ENCODE measurements at regions not wholly inside any gene's neighbourhood (a gene's known extent, or its start where the extent isn't known, plus 50 kb on each side); places are given as distances from the start of the nearest gene placed in this dataset.

DNA sequence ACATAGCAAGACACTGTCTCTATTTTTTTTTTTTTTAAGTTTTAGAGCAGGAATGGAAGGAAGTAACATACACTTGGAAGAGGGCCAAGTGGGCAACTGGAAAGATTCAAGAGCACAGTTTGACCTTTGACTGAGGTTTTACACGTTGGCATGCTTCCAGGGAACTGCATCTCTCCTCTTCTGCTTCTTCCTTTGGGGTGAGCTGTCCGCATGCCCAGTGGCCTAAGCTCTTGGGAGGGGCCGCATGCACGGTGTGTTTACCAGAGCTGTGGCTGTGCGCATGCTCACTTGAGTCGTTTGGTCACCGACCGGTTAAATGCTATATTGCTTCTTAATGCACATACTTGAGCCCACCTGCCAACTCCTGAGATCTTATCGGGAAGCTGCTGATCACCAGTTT is 727.7 kb downstream of the UQCRFS1 start:
- POLR2A ChIA-PET = no interaction called here
- ATAC-seq (no peak), FAIRE-seq (no peak), DNase-seq (ENCODE audit: low read depth in 1 of 2, low spot score in 1 of 2) (no peak)
- Histone ChIP-seq H3K4me1 (no peaks in the 10 kb centered on the region), H3K9me3 (0 out of 3 replicates have a peak, but pooled peaks cover 3% of the 10 kb centered on the region), H3K4me2 (no peak overlapping the region), H3K27ac (no peak overlapping the region), H3K4me3 (no peak overlapping the region)
- CTCF ChIA-PET = interaction anchor here (0.5 to 0.6 kb wide), 2 partner anchors 323 to 1612 kb away, joined by 3 to 4 read pairs; no protein-coding TSS in a partner anchor
- WGBS (ENCODE audit: missing lambda C conversion rate) = 68% methylated on average over 9 of the region's 9 CpGs
- TF ChIP-seq ESRRA (IDR thresholded peaks at IDR 0.05; ENCODE audit: borderline replicate concordance, low read length) (no peak), SREBF2 (IDR thresholded peaks at IDR 0.05) (no peak), POLR2AphosphoS2 (conservative IDR thresholded peaks at IDR 0.05; ENCODE audit: low read length) (no peak), EHF (CRISPR knock-in tag; IDR thresholded peaks at IDR 0.05) (no peak), ZSCAN20 (CRISPR knock-in tag; IDR thresholded peaks at IDR 0.05) (no peak), EP300 (IDR thresholded peaks at IDR 0.05) (no peak), ZFP36 (IDR thresholded peaks at IDR 0.05; ENCODE audit: borderline replicate concordance, partially characterized antibody) (no peak), BHLHE40 (IDR thresholded peaks at IDR 0.05; ENCODE audit: low read depth, low read length) (no peak), SMC3 (IDR thresholded peaks at IDR 0.05) (no peak), EHMT2 (IDR thresholded peaks at IDR 0.05; ENCODE audit: low read depth) (no peak), RFX5 (IDR thresholded peaks at IDR 0.05) (no peak), HOXB13 (CRISPR knock-in tag; IDR thresholded peaks at IDR 0.05; ENCODE audit: low read depth) (no peak)
- TF ChIP-seq, protein P1, sequence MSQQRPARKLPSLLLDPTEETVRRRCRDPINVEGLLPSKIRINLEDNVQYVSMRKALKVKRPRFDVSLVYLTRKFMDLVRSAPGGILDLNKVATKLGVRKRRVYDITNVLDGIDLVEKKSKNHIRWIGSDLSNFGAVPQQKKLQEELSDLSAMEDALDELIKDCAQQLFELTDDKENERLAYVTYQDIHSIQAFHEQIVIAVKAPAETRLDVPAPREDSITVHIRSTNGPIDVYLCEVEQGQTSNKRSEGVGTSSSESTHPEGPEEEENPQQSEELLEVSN (IDR thresholded peaks at IDR 0.05; ENCODE audit: borderline replicate concordance, low read depth) = no peak
- TF ChIP-seq, protein P2, sequence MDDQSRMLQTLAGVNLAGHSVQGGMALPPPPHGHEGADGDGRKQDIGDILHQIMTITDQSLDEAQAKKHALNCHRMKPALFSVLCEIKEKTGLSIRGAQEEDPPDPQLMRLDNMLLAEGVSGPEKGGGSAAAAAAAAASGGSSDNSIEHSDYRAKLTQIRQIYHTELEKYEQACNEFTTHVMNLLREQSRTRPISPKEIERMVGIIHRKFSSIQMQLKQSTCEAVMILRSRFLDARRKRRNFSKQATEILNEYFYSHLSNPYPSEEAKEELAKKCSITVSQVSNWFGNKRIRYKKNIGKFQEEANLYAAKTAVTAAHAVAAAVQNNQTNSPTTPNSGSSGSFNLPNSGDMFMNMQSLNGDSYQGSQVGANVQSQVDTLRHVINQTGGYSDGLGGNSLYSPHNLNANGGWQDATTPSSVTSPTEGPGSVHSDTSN (IDR thresholded peaks at IDR 0.05) = no peak
- TF ChIP-seq, protein P3, sequence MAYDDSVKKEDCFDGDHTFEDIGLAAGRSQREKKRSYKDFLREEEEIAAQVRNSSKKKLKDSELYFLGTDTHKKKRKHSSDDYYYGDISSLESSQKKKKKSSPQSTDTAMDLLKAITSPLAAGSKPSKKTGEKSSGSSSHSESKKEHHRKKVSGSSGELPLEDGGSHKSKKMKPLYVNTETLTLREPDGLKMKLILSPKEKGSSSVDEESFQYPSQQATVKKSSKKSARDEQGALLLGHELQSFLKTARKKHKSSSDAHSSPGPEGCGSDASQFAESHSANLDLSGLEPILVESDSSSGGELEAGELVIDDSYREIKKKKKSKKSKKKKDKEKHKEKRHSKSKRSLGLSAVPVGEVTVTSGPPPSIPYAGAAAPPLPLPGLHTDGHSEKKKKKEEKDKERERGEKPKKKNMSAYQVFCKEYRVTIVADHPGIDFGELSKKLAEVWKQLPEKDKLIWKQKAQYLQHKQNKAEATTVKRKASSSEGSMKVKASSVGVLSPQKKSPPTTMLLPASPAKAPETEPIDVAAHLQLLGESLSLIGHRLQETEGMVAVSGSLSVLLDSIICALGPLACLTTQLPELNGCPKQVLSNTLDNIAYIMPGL (CRISPR knock-in tag; IDR thresholded peaks at IDR 0.05; ENCODE audit: borderline replicate concordance) = no peak
- TF ChIP-seq, protein P4, sequence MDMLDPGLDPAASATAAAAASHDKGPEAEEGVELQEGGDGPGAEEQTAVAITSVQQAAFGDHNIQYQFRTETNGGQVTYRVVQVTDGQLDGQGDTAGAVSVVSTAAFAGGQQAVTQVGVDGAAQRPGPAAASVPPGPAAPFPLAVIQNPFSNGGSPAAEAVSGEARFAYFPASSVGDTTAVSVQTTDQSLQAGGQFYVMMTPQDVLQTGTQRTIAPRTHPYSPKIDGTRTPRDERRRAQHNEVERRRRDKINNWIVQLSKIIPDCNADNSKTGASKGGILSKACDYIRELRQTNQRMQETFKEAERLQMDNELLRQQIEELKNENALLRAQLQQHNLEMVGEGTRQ (IDR thresholded peaks at IDR 0.05) = no peak
- TF ChIP-seq, protein P5, sequence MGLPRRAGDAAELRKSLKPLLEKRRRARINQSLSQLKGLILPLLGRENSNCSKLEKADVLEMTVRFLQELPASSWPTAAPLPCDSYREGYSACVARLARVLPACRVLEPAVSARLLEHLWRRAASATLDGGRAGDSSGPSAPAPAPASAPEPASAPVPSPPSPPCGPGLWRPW (IDR thresholded peaks at IDR 0.05) = no peak

DNA sequence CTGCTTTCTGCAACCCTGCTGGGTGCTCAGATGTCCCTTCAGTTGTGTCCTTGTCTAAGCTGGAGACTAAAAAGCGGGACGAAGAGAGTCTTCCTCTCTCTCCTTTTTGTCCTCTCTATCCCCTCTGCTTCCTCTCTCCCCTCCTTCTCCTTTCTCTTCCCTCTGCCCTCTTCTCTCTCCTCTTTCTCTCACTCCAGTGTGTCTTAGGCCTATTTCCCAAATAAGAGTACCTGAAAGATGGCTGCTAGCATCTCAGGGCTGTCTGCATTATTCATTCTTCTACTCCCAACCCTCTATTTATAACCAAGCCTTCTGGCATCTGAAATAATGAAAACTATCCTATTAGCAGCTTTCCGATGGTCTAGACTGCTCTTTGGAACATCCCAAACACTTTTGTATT is 729.8 kb downstream of the UQCRFS1 start:
- Histone ChIP-seq H3K4me2 (no peak overlapping the region), H3K27ac (no peak overlapping the region), H3K9me3 (0 out of 3 replicates have a peak, but pooled peaks cover 2% of the 10 kb centered on the region), H3K4me1 (no peaks in the 10 kb centered on the region), H3K4me3 (no peak overlapping the region)
- TF ChIP-seq TFCP2L1 (CRISPR knock-in tag; IDR thresholded peaks at IDR 0.05) = no peak
- TF ChIP-seq ZC3H11A (IDR thresholded peaks at IDR 0.05) = no peak
- TF ChIP-seq JUNB (IDR thresholded peaks at IDR 0.05) = no peak
- TF ChIP-seq RARB (CRISPR knock-in tag; IDR thresholded peaks at IDR 0.05) = no peak
- TF ChIP-seq EHF (CRISPR knock-in tag; IDR thresholded peaks at IDR 0.05) = no peak
- TF ChIP-seq, protein P1 (IDR thresholded peaks at IDR 0.05; ENCODE audit: borderline replicate concordance, low read depth) = no peak
- no peak for TF ChIP-seq ESRRA (IDR thresholded peaks at IDR 0.05; ENCODE audit: borderline replicate concordance, low read length)
- TF ChIP-seq TP53 (CRISPR knock-in tag; IDR thresholded peaks at IDR 0.05) = no peak
- no peak for TF ChIP-seq NFE2L2 (conservative IDR thresholded peaks at IDR 0.05; ENCODE audit: low read length)
- no peak for TF ChIP-seq ZFP36 (IDR thresholded peaks at IDR 0.05; ENCODE audit: borderline replicate concordance, partially characterized antibody)
- TF ChIP-seq RNF2 (IDR thresholded peaks at IDR 0.05; ENCODE audit: borderline replicate concordance, low read depth) = no peak
- TF ChIP-seq KDM5A (IDR thresholded peaks at IDR 0.05) = no peak
- no peak for TF ChIP-seq PHF8 (IDR thresholded peaks at IDR 0.05; ENCODE audit: borderline replicate concordance, low read depth)
- no peak for TF ChIP-seq HEYL (CRISPR knock-in tag; IDR thresholded peaks at IDR 0.05)
- TF ChIP-seq, protein P6, sequence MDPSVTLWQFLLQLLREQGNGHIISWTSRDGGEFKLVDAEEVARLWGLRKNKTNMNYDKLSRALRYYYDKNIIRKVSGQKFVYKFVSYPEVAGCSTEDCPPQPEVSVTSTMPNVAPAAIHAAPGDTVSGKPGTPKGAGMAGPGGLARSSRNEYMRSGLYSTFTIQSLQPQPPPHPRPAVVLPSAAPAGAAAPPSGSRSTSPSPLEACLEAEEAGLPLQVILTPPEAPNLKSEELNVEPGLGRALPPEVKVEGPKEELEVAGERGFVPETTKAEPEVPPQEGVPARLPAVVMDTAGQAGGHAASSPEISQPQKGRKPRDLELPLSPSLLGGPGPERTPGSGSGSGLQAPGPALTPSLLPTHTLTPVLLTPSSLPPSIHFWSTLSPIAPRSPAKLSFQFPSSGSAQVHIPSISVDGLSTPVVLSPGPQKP (IDR thresholded peaks at IDR 0.05; ENCODE audit: low read depth, low read length) = no peak
- no peak for TF ChIP-seq CHD2 (IDR thresholded peaks at IDR 0.05; ENCODE audit: low read length, partially characterized antibody)
- no peak for TF ChIP-seq BHLHE40 (IDR thresholded peaks at IDR 0.05; ENCODE audit: low read depth, low read length)
- DNase-seq (ENCODE audit: low read depth in 1 of 2, low spot score in 1 of 2) (no peak), ATAC-seq (no peak), FAIRE-seq (no peak)
- ChIA-PET CTCF (no interaction called here), POLR2A (no interaction called here)
- WGBS (ENCODE audit: missing lambda C conversion rate) = 40% methylated on average over 3 of the region's 3 CpGs

Data from A549 (cell line).